Heart left ventricle (tissue), 16 donors: ENCODE measurements at regions not wholly inside any gene's neighbourhood (a gene's known extent, or its start where the extent isn't known, plus 50 kb on each side); places are given as distances from the start of the nearest gene placed in this dataset.
A peak's percentile ranks its signal among the peaks of the same experiment; 100 is the strongest.

Experiments
- ATAC-seq, 4 donors: fragments of 200-7000 bp; cut with Tn5 transposase; one replicate each; pipeline ENCODE4 v1.9.1; 2020 to 2022; ENCODE audit warnings: moderate library complexity in 4 of 4, mild to moderate bottlenecking in 3 of 4, moderate number of reproducible peaks in 1 of 4
- DNase-seq, 5 donors: peaks; one replicate each; pipeline ENCODE4 v3.0.0-alpha.2; 2020
- H3K27ac ChIP-seq, 12 donors: fragments of 200-600 bp; sonication (generic) in 4 of 12; one replicate each; pipeline versions ENCODE4 v1.5.0 to v1.8.0; 2016 to 2022; ENCODE audit warnings: mild to moderate bottlenecking in 2 of 12
- H3K27me3 ChIP-seq, 9 donors: fragments of 200-600 bp; sonication (generic) in 2 of 9; one replicate each; pipeline versions ENCODE4 v1.5.1 to v1.8.0; 2016 to 2022; ENCODE audit warnings: mild to moderate bottlenecking in 3 of 9
- H3K36me3 ChIP-seq, 9 donors: fragments of 200-600 bp; sonication (generic) in 2 of 9; one replicate each; pipeline versions ENCODE4 v1.5.0 to v1.8.0; 2018 to 2022; ENCODE audit warnings: mild to moderate bottlenecking in 2 of 9
- H3K4me1 ChIP-seq, 12 donors: fragments of 200-600 bp; sonication (generic) in 4 of 12; one replicate each; pipeline versions ENCODE4 v1.5.0 to v1.8.0; 2016 to 2022; ENCODE audit warnings: mild to moderate bottlenecking in 3 of 12
- H3K4me3 ChIP-seq, 12 donors: fragments of 200-600 bp; sonication (generic) in 4 of 12; one replicate each; pipeline versions ENCODE4 v1.5.0 to v1.8.0; 2017 to 2022; ENCODE audit warnings: mild to moderate bottlenecking in 9 of 12, moderate library complexity in 4 of 12
- H3K9me3 ChIP-seq, 12 donors: fragments of 200-600 bp; sonication (generic) in 4 of 12; one replicate each; pipeline versions ENCODE4 v1.5.0 to v1.8.0; 2016 to 2022; ENCODE audit warnings: mild to moderate bottlenecking in 1 of 12
- CTCF ChIP-seq, 12 donors: fragments of 200-600 bp; sonication (generic) in 4 of 12; IDR thresholded peaks; one replicate each; pipeline versions ENCODE4 v1.5.0 to v1.8.0; 2018 to 2022; ENCODE audit warnings: antibody characterized with exemption in 12 of 12, mild to moderate bottlenecking in 5 of 12
- POLR2A ChIP-seq, 2 donors: fragments of 450-650 bp; IDR thresholded peaks; one replicate each; pipeline ENCODE4 v1.6.1; 2017; ENCODE audit warnings: antibody characterized with exemption in 2 of 2, mild to moderate bottlenecking in 2 of 2, moderate library complexity in 2 of 2
- WGBS, 4 donors: extraction: QIAGEN DNeasy Blood & Tissue Kit in 2 of 4; methylation state at CpG; one replicate each; pipeline versions ENCODE4 v1.1.5 to v1.1.7; 2013 to 2018; 5-methylcytosine and 5-hydroxymethylcytosine counted together
- intact Hi-C, 10 donors: fragments of 100-400 bp; cut with DNase I; formaldehyde crosslinking; loops; one replicate each; pipeline versions ENCODE4 v1.11.1 to v1.14.2; 2022
- donor health status: ischemic (EF 13 %, LVEDD 7.1; RV severe dilation, severe dysfunction).
- donor health status: healthy with polysubstance abuse.
- donor health status: DM: no; HTN: yes; CAD: no.
- donor health status: DM: no; HTN: no; CAD: no.
- donor health status: ischemic (EF 25% LVEDD 6.9; RV normal size, moderate dysfunction).
- donor health status: ischemic (EF 25% LVEDD 5.7; RV mildly dilated, moderate dysfunction).
- donor health status: healthy.
- donor health status: DM: yes; HTN: yes; CAD: no.
- donor health status: ischemic (EF 35%, LVEDD 5.7; RV mildly dilated, moderate dysfunction).
- donor health status: nonischemic (EF 11% LVEDD 7.7; RV severe dilation, severe dysfunction).
- donor health status: DM: yes; HTN: yes; CAD: no.
- donor health status: PGD.
- donor health status: ischemic (EF 29% LVEDD 5.4; RV normal size, mild dysfunction).
- donor health status: nonischemic (EF 23%, LVEDD 6.1; RV moderate dilation, normal function).

DNA sequence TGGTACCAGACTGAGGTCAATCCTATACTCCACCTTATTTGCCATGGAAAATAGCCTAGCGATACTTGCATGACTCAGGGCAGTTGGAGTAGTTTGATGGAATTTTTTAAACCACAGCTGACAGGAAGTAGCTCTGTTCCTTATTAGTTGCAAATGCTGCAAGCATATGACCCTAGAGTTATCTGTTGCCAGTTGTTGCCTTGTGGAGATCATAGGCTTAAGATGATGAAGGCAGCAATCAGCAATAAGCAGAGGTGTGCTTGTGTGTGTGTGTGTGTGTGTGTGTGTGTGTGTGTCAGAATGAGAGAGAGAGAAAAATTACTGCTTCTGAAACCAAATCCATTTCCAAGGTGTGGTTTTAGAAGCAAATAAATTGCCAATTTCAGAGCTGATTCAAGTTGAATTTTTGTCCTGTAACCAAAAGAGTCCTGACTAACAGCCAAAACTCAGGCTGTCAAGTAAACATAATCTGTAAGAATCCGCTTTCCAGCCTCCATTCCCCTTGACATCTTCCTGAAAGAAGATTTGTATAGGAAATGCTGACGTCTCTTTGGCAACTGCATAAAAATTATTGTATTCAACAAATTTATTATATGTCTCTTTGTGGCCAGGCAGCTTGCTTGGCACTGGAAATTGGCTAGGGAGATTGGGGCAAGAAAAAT, 141.2 kb downstream of the SERPINI1 start:
- H3K9me3 ChIP-seq = no peaks in the 10 kb centered on the region
- TF ChIP-seq POLR2A (IDR thresholded peaks at IDR 0.05) (no peak), CTCF (IDR thresholded peaks at IDR 0.05) (no peak)
- peaks cover 0 to 58% (median 44%) of the 10 kb centered on the region in 12 donors for H3K4me1 ChIP-seq
- WGBS, 4 donors = 31 to 51% (median 43%) methylated on average over 3 of the region's 3 CpGs
- intact Hi-C loops = loop anchor here in 3 of 10 donors (10.0 kb wide), 2 partner anchors 142 to 472 kb away; partner anchors contain the start of genes PDCD10 (in 2 of the 3) and SERPINI1 (in 2 of the 3)
- ATAC-seq (peak; percentile 53 to 84 (median 82)), DNase-seq (peak in 1 of 5 donors; percentile 17)
- no peak overlapping the region for H3K4me3 ChIP-seq
- H3K27ac ChIP-seq = peak overlapping the region in 11 of 12 donors; percentile 41 to 87 (median 72)
- no peaks in the 10 kb centered on the region for H3K27me3 ChIP-seq
- H3K36me3 ChIP-seq = no peaks in the 10 kb centered on the region
